ENCODE measurements at regions not wholly inside any gene's neighbourhood (a gene's known extent, or its start where the extent isn't known, plus 50 kb on each side); places are given as distances from the start of the nearest gene placed in this dataset.

- no peak for TF ChIP-seq CTCF (IDR thresholded peaks at IDR 0.05)
- no peak for TF ChIP-seq IRF3 (IDR thresholded peaks at IDR 0.05; ENCODE audit: low read depth, low read length)
Observed at GRCh38 chr10:129089341-129089740, 377.7 kb upstream of the MGMT start.
